Large intestine (tissue), 3 donors: ENCODE measurements at regions not wholly inside any gene's neighbourhood (a gene's known extent, or its start where the extent isn't known, plus 50 kb on each side); places are given as distances from the start of the nearest gene placed in this dataset.
"Not testable (repeated sequence)": the region's sequence is repeated elsewhere in the genome, so short reads cannot be mapped to it uniquely, and the experiment has no call there.

Experiments
- DNase-seq, 2 donors: peaks; one replicate each; pipeline versions ENCODE4 v3.0.0 to v3.0.0-alpha.2; 2013
- H3K27ac ChIP-seq: one replicate; pipeline ENCODE4 v1.5.1; 2013; ENCODE audit warnings: low read length
- H3K27me3 ChIP-seq: 2 replicates; pipeline ENCODE4 v1.6.1; 2013; ENCODE audit warnings: low read length; ENCODE audit not compliant: control insufficient read depth, insufficient read depth
- H3K36me3 ChIP-seq: 2 replicates; pipeline ENCODE4 v1.6.1; 2013; ENCODE audit warnings: low read length; ENCODE audit not compliant: control insufficient read depth, insufficient read depth
- H3K4me1 ChIP-seq: one replicate; pipeline ENCODE4 v1.6.1; 2013; ENCODE audit warnings: low read length; ENCODE audit not compliant: control insufficient read depth, insufficient read depth
- H3K4me3 ChIP-seq: one replicate; pipeline ENCODE4 v1.5.1; 2013; ENCODE audit warnings: low read length
- H3K9me3 ChIP-seq: one replicate; pipeline ENCODE4 v1.6.1; 2013; ENCODE audit warnings: mild to moderate bottlenecking, low read depth, low read length, moderate library complexity; ENCODE audit not compliant: control insufficient read depth
- WGBS: methylation state at CpG from one replicate; pipeline ENCODE4 v1.1.5; 2013; ENCODE audit warnings: low lambda C conversion rate; ENCODE audit not compliant: insufficient coverage; 5-methylcytosine and 5-hydroxymethylcytosine counted together

GRCh38 chr2:193141998-193142397, 947.3 kb upstream of the TMEFF2 start:
- Histone ChIP-seq H3K27ac (no peak overlapping the region), H3K4me1 (no peaks in the 10 kb centered on the region), H3K9me3 (no peaks in the 10 kb centered on the region), H3K4me3 (no peak overlapping the region), H3K27me3 (no peaks in the 10 kb centered on the region), H3K36me3 (no peaks in the 10 kb centered on the region)
- no peak for DNase-seq

GRCh38 chr2:193140895-193141294, 946.2 kb upstream of the TMEFF2 start:
- not testable (repeated sequence) for H3K4me1 ChIP-seq, DNase-seq, H3K36me3 ChIP-seq, H3K4me3 ChIP-seq, H3K27ac ChIP-seq, H3K27me3 ChIP-seq, H3K9me3 ChIP-seq
- WGBS: 100% methylated on average over 1 of the region's 1 CpG

GRCh38 chr2:193124815-193125214, 930.1 kb upstream of the TMEFF2 start:
- Histone ChIP-seq H3K36me3 (no peaks in the 10 kb centered on the region), H3K27me3 (no peaks in the 10 kb centered on the region), H3K9me3 (no peaks in the 10 kb centered on the region), H3K4me3 (no peak overlapping the region), H3K27ac (no peak overlapping the region), H3K4me1 (no peaks in the 10 kb centered on the region)
- DNase-seq: peak in 1 of 2 donors; percentile 68

GRCh38 chr2:193114827-193115226, 920.1 kb upstream of the TMEFF2 start:
- WGBS: no CpG with 5 or more reads among the region's 1 CpG
- H3K27me3 ChIP-seq: no peaks in the 10 kb centered on the region
- DNase-seq: no peak
- H3K9me3 ChIP-seq: no peaks in the 10 kb centered on the region
- H3K36me3 ChIP-seq: no peaks in the 10 kb centered on the region
- H3K4me1 ChIP-seq: no peaks in the 10 kb centered on the region
- H3K4me3 ChIP-seq: no peak overlapping the region
- H3K27ac ChIP-seq: no peak overlapping the region

- no peak overlapping the region for H3K27ac ChIP-seq
- H3K27me3 ChIP-seq: no peaks in the 10 kb centered on the region
- H3K36me3 ChIP-seq: no peaks in the 10 kb centered on the region
- no peak overlapping the region for H3K4me3 ChIP-seq
- no peaks in the 10 kb centered on the region for H3K4me1 ChIP-seq
- DNase-seq: no peak
- H3K9me3 ChIP-seq: no peaks in the 10 kb centered on the region
- WGBS: no CpG with 5 or more reads among the region's 1 CpG
Observed at GRCh38 chr2:193112986-193113385, 918.3 kb upstream of the TMEFF2 start.

GRCh38 chr2:193103064-193103463, 908.3 kb upstream of the TMEFF2 start:
- Histone ChIP-seq H3K27ac (no peak overlapping the region), H3K27me3 (no peaks in the 10 kb centered on the region), H3K36me3 (no peaks in the 10 kb centered on the region), H3K4me1 (no peaks in the 10 kb centered on the region), H3K4me3 (no peak overlapping the region), H3K9me3 (no peaks in the 10 kb centered on the region)
- no CpG with 5 or more reads among the region's 1 CpG for WGBS
- peak in 1 of 2 donors; percentile 21 for DNase-seq

GRCh38 chr2:193101591-193101990, 906.9 kb upstream of the TMEFF2 start:
- H3K4me1 ChIP-seq: no peaks in the 10 kb centered on the region
- no peak overlapping the region for H3K27ac ChIP-seq
- H3K4me3 ChIP-seq: no peak overlapping the region
- no peaks in the 10 kb centered on the region for H3K27me3 ChIP-seq
- no peaks in the 10 kb centered on the region for H3K36me3 ChIP-seq
- H3K9me3 ChIP-seq: no peaks in the 10 kb centered on the region
- WGBS: no CpG with 5 or more reads among the region's 5 CpGs
- DNase-seq: no peak

GRCh38 chr2:193088026-193088425, 893.3 kb upstream of the TMEFF2 start:
- Histone ChIP-seq H3K4me3 (no peak overlapping the region), H3K9me3 (no peaks in the 10 kb centered on the region), H3K4me1 (no peaks in the 10 kb centered on the region), H3K27me3 (no peaks in the 10 kb centered on the region), H3K36me3 (no peaks in the 10 kb centered on the region), H3K27ac (no peak overlapping the region)
- WGBS: 33% methylated on average over 1 of the region's 1 CpG
- DNase-seq: no peak

- H3K36me3 ChIP-seq: no peaks in the 10 kb centered on the region
- no peaks in the 10 kb centered on the region for H3K9me3 ChIP-seq
- H3K27me3 ChIP-seq: no peaks in the 10 kb centered on the region
- no peak for DNase-seq
- H3K4me1 ChIP-seq: no peaks in the 10 kb centered on the region
- no peak overlapping the region for H3K4me3 ChIP-seq
- no peak overlapping the region for H3K27ac ChIP-seq
Observed at GRCh38 chr2:193076995-193077394, 882.3 kb upstream of the TMEFF2 start.

GRCh38 chr2:193074933-193075332, 880.2 kb upstream of the TMEFF2 start:
- Histone ChIP-seq H3K9me3 (no peaks in the 10 kb centered on the region), H3K4me1 (no peaks in the 10 kb centered on the region), H3K27ac (no peak overlapping the region), H3K36me3 (no peaks in the 10 kb centered on the region), H3K4me3 (no peak overlapping the region), H3K27me3 (no peaks in the 10 kb centered on the region)
- WGBS: no CpG with 5 or more reads among the region's 2 CpGs
- no peak for DNase-seq

- no peak for DNase-seq
- H3K4me3 ChIP-seq: no peak overlapping the region
- no peaks in the 10 kb centered on the region for H3K27me3 ChIP-seq
- WGBS: no CpG with 5 or more reads among the region's 3 CpGs
- no peaks in the 10 kb centered on the region for H3K36me3 ChIP-seq
- no peak overlapping the region for H3K27ac ChIP-seq
- no peaks in the 10 kb centered on the region for H3K9me3 ChIP-seq
- no peaks in the 10 kb centered on the region for H3K4me1 ChIP-seq
Observed at GRCh38 chr2:193072647-193073046, 877.9 kb upstream of the TMEFF2 start.
